ENCODE measurements at regions not wholly inside any gene's neighbourhood (a gene's known extent, or its start where the extent isn't known, plus 50 kb on each side); places are given as distances from the start of the nearest gene placed in this dataset.

- no peak for DNase-seq (ENCODE audit: extremely low read depth, low read depth)
- no peak overlapping the region for H3K4me3 ChIP-seq (replicated peaks; ENCODE audit: low read depth, low read length)
- TF ChIP-seq, protein P1, sequence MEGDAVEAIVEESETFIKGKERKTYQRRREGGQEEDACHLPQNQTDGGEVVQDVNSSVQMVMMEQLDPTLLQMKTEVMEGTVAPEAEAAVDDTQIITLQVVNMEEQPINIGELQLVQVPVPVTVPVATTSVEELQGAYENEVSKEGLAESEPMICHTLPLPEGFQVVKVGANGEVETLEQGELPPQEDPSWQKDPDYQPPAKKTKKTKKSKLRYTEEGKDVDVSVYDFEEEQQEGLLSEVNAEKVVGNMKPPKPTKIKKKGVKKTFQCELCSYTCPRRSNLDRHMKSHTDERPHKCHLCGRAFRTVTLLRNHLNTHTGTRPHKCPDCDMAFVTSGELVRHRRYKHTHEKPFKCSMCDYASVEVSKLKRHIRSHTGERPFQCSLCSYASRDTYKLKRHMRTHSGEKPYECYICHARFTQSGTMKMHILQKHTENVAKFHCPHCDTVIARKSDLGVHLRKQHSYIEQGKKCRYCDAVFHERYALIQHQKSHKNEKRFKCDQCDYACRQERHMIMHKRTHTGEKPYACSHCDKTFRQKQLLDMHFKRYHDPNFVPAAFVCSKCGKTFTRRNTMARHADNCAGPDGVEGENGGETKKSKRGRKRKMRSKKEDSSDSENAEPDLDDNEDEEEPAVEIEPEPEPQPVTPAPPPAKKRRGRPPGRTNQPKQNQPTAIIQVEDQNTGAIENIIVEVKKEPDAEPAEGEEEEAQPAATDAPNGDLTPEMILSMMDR (IDR thresholded peaks at IDR 0.05; ENCODE audit: low read depth, low read length, missing control alignments), result no peak
Observed at GRCh38 chr10:78392197-78392596, 358.5 kb downstream of the RPS24 start.

DNA sequence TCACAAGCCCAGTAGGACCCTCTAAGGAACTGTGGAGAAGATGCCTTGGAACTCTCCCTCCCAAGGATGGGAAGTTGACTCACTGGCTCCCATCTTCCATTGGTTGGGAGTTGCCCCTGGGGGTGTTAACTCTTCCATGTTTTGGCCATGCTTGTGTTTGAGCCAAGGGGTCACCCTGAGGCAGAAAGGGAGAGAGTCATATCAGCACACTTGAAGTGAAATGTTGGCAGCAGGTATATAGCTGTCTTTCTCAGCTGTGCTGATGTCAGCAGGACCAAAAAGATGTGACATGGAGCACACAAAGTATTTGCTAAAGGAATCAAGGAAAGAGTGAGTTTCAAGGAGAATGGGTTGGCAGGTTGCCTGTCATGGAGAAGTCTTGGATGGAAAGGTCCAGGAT, 359.4 kb downstream of the RPS24 start:
- TF ChIP-seq, protein P1 (IDR thresholded peaks at IDR 0.05; ENCODE audit: low read depth, low read length, missing control alignments), result no peak
- H3K4me3 ChIP-seq (replicated peaks; ENCODE audit: low read depth, low read length), result no peak overlapping the region
- no peak for DNase-seq (ENCODE audit: extremely low read depth, low read depth)

DNA sequence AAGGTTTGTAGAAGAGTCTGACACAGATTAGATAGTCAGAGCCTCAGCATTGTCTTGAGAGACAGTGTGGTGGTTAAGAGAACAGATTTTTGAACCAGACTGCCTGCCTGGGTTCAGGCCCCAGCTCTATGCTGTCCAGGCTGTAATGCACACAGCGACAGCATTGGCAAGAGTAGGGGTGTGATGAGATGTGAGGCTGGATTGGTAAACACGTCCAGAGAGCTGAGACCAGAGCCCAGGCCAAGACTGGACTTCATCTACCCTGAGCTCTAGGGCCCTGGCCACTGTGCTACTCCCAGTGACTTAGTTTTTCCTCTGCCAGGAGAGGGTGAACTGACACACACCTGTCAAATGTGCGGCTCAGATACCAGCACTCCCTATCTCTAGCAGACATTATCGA, 360.4 kb downstream of the RPS24 start:
- no peak overlapping the region for H3K4me3 ChIP-seq (replicated peaks; ENCODE audit: low read depth, low read length)
- no peak for DNase-seq (ENCODE audit: extremely low read depth, low read depth)
- TF ChIP-seq, protein P1 (IDR thresholded peaks at IDR 0.05; ENCODE audit: low read depth, low read length, missing control alignments), result no peak

- H3K4me3 ChIP-seq (replicated peaks; ENCODE audit: low read depth, low read length), result no peak overlapping the region
- TF ChIP-seq, protein P1 (IDR thresholded peaks at IDR 0.05; ENCODE audit: low read depth, low read length, missing control alignments), result no peak
- DNase-seq (ENCODE audit: extremely low read depth, low read depth), result no peak
Observed at GRCh38 chr10:78395162-78395561, 361.5 kb downstream of the RPS24 start.

DNA sequence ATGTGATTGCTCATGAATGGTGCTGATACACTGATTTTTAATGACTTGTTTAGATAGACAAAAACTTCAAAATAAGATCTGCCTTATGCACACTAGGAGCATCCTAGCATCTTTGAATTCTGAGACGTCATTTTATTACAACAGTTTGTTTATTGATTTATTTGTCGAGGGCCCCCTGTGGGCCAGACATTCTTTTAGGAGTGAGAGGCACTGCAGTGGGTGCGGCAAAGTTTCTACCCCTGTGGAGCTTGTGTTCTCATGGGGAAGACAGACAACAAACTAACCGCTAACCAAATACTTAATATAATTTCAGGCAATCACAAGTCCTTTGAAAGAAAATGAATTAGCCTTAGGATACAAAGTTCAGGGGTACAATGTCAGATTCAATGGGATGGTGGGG, 363.1 kb downstream of the RPS24 start:
- no peak for DNase-seq (ENCODE audit: extremely low read depth, low read depth)
- H3K4me3 ChIP-seq (replicated peaks; ENCODE audit: low read depth, low read length), result no peak overlapping the region
- TF ChIP-seq, protein P1 (IDR thresholded peaks at IDR 0.05; ENCODE audit: low read depth, low read length, missing control alignments), result no peak

- TF ChIP-seq, protein P1 (IDR thresholded peaks at IDR 0.05; ENCODE audit: low read depth, low read length, missing control alignments), result no peak
- no peak for DNase-seq (ENCODE audit: extremely low read depth, low read depth)
- H3K4me3 ChIP-seq (replicated peaks; ENCODE audit: low read depth, low read length), result no peak overlapping the region
Observed at GRCh38 chr10:78397786-78398185, 364.1 kb downstream of the RPS24 start.

- TF ChIP-seq, protein P1 (IDR thresholded peaks at IDR 0.05; ENCODE audit: low read depth, low read length, missing control alignments), result no peak
Observed at GRCh38 chr10:78398382-78398781, 364.7 kb downstream of the RPS24 start.

More at GRCh38 chr10:78398382-78398781, 364.7 kb downstream of the RPS24 start:
- H3K4me3 ChIP-seq (replicated peaks; ENCODE audit: low read depth, low read length), result no peak overlapping the region
- DNase-seq (ENCODE audit: extremely low read depth, low read depth), result no peak
